ENCODE measurements at regions not wholly inside any gene's neighbourhood (a gene's known extent, or its start where the extent isn't known, plus 50 kb on each side); places are given as distances from the start of the nearest gene placed in this dataset.

DNA sequence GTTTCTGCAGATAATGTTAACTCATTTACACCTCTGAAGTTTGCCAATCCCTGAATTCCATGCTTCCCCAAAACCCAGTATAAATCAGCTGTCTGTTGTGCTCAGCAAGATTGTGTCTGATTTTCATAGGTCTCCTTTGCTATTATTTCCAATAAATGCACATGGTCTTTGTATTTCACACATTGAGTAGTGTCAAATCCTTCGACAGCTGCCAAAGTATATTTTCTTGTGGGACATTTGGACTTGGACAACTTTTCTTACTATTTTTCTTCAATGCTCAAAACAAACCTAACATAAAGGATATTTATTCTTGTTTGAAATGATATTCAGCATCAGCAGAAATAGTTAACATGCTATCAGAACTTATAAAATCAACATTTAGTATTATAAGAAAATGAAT, 406.1 kb upstream of the OR4E1 start (continued):
- TF ChIP-seq, protein P1, sequence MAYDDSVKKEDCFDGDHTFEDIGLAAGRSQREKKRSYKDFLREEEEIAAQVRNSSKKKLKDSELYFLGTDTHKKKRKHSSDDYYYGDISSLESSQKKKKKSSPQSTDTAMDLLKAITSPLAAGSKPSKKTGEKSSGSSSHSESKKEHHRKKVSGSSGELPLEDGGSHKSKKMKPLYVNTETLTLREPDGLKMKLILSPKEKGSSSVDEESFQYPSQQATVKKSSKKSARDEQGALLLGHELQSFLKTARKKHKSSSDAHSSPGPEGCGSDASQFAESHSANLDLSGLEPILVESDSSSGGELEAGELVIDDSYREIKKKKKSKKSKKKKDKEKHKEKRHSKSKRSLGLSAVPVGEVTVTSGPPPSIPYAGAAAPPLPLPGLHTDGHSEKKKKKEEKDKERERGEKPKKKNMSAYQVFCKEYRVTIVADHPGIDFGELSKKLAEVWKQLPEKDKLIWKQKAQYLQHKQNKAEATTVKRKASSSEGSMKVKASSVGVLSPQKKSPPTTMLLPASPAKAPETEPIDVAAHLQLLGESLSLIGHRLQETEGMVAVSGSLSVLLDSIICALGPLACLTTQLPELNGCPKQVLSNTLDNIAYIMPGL (CRISPR knock-in tag; IDR thresholded peaks at IDR 0.05; ENCODE audit: borderline replicate concordance), result no peak

DNA sequence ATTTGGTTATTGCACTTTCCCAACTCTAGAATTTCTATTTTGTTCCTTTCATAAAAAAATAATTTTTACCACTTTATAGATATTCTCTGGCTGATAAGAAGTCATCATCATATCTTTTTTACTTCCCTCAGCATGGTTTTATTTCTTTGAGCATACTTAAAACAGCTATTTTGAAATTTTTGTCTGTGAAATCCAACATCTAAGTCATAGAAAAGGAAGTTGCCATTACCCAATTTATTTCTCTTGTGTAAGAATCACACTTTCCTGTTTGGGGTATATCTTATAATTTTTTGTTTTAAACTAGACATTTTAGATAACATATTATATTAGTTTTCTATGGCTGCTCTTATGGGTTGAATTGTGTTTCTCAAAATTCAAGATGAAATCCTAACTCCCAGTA, 400.2 kb upstream of the OR4E1 start:
- CTCF ChIA-PET, result no interaction called here
- POLR2A ChIA-PET, result no interaction called here
- TF ChIP-seq MYC (IDR thresholded peaks at IDR 0.05; ENCODE audit: borderline replicate concordance, low read length) (no peak), HOXB5 (CRISPR knock-in tag; IDR thresholded peaks at IDR 0.05) (no peak), HOXB13 (CRISPR knock-in tag; IDR thresholded peaks at IDR 0.05; ENCODE audit: low read depth) (no peak), ZNF302 (CRISPR knock-in tag; IDR thresholded peaks at IDR 0.05) (no peak), RCOR1 (IDR thresholded peaks at IDR 0.05; ENCODE audit: low read depth, low read length) (no peak), CBX2 (IDR thresholded peaks at IDR 0.05; ENCODE audit: borderline replicate concordance, low read depth) (no peak), ZC3H11A (IDR thresholded peaks at IDR 0.05) (no peak), RARB (CRISPR knock-in tag; IDR thresholded peaks at IDR 0.05) (no peak), TFCP2L1 (CRISPR knock-in tag; IDR thresholded peaks at IDR 0.05) (no peak), CHD4 (IDR thresholded peaks at IDR 0.05; ENCODE audit: borderline replicate concordance) (no peak), KDM1A (IDR thresholded peaks at IDR 0.05; ENCODE audit: low read depth) (no peak), FOXS1 (CRISPR knock-in tag; IDR thresholded peaks at IDR 0.05) (no peak), JUNB (IDR thresholded peaks at IDR 0.05) (no peak)
- TF ChIP-seq, protein P1 (CRISPR knock-in tag; IDR thresholded peaks at IDR 0.05; ENCODE audit: borderline replicate concordance), result no peak
- TF ChIP-seq, protein P2, sequence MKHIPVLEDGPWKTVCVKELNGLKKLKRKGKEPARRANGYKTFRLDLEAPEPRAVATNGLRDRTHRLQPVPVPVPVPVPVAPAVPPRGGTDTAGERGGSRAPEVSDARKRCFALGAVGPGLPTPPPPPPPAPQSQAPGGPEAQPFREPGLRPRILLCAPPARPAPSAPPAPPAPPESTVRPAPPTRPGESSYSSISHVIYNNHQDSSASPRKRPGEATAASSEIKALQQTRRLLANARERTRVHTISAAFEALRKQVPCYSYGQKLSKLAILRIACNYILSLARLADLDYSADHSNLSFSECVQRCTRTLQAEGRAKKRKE (CRISPR knock-in tag; IDR thresholded peaks at IDR 0.05; ENCODE audit: low read depth), result no peak
- TF ChIP-seq, protein P3, sequence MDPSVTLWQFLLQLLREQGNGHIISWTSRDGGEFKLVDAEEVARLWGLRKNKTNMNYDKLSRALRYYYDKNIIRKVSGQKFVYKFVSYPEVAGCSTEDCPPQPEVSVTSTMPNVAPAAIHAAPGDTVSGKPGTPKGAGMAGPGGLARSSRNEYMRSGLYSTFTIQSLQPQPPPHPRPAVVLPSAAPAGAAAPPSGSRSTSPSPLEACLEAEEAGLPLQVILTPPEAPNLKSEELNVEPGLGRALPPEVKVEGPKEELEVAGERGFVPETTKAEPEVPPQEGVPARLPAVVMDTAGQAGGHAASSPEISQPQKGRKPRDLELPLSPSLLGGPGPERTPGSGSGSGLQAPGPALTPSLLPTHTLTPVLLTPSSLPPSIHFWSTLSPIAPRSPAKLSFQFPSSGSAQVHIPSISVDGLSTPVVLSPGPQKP (IDR thresholded peaks at IDR 0.05; ENCODE audit: low read depth, low read length), result no peak
- Histone ChIP-seq H3K27ac (no peak overlapping the region), H3K4me3 (no peak overlapping the region), H3K9me3 (no peaks in the 10 kb centered on the region), H3K4me2 (no peak overlapping the region), H3K4me1 (no peaks in the 10 kb centered on the region)
- no peak for ATAC-seq
- DNase-seq (ENCODE audit: low read depth in 1 of 2, low spot score in 1 of 2), result no peak
- no peak for FAIRE-seq

DNA sequence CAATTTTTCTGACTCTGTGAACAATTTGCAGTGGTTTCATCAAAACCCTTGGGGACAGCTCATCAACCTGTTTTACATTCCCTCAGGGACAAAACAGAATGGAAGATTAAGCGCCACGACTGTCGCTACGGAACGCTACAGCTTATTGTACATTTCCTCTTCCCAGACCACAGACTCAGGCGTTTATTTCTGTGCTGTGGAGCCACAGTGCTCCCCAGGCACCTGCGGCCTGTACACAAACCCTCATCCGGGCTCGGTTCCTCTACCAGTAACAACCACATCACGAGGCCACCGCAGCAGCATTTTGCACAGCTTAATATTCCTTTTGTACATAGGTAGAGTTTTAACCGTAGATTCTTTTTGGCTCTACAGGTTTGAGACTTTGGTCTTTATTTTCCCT, 397.4 kb upstream of the OR4E1 start:
- WGBS (ENCODE audit: missing lambda C conversion rate), result 75% methylated on average over 12 of the region's 12 CpGs
- no peaks in the 10 kb centered on the region for H3K9me3 ChIP-seq
- ChIA-PET POLR2A (no interaction called here), CTCF (no interaction called here)
- no peak overlapping the region for H3K4me2 ChIP-seq
- no peak for TF ChIP-seq HDAC2 (IDR thresholded peaks at IDR 0.05)
- TF ChIP-seq MYC (IDR thresholded peaks at IDR 0.05; ENCODE audit: borderline replicate concordance, low read length), result no peak
- no peak for TF ChIP-seq NFE2L2 (conservative IDR thresholded peaks at IDR 0.05; ENCODE audit: low read length)
- TF ChIP-seq TFCP2L1 (CRISPR knock-in tag; IDR thresholded peaks at IDR 0.05), result no peak
- TF ChIP-seq NR3C1 (IDR thresholded peaks at IDR 0.05), result no peak
- TF ChIP-seq, protein P4, sequence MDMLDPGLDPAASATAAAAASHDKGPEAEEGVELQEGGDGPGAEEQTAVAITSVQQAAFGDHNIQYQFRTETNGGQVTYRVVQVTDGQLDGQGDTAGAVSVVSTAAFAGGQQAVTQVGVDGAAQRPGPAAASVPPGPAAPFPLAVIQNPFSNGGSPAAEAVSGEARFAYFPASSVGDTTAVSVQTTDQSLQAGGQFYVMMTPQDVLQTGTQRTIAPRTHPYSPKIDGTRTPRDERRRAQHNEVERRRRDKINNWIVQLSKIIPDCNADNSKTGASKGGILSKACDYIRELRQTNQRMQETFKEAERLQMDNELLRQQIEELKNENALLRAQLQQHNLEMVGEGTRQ (IDR thresholded peaks at IDR 0.05), result no peak
- no peak for TF ChIP-seq EHF (CRISPR knock-in tag; IDR thresholded peaks at IDR 0.05)
- no peak for TF ChIP-seq JUN (IDR thresholded peaks at IDR 0.05)
- no peak for TF ChIP-seq HOXB5 (CRISPR knock-in tag; IDR thresholded peaks at IDR 0.05)
- TF ChIP-seq CBX2 (IDR thresholded peaks at IDR 0.05; ENCODE audit: borderline replicate concordance, low read depth), result no peak
- TF ChIP-seq HEYL (CRISPR knock-in tag; IDR thresholded peaks at IDR 0.05), result no peak
- TF ChIP-seq, protein P1 (CRISPR knock-in tag; IDR thresholded peaks at IDR 0.05; ENCODE audit: borderline replicate concordance), result no peak
- no peak for TF ChIP-seq RNF2 (IDR thresholded peaks at IDR 0.05; ENCODE audit: borderline replicate concordance, low read depth)
- TF ChIP-seq ZC3H11A (IDR thresholded peaks at IDR 0.05), result no peak
- DNase-seq (ENCODE audit: low read depth in 1 of 2, low spot score in 1 of 2), result no peak
- FAIRE-seq, result no peak
- H3K4me1 ChIP-seq, result no peaks in the 10 kb centered on the region
- no peak overlapping the region for H3K4me3 ChIP-seq
- ATAC-seq, result no peak
- H3K27ac ChIP-seq, result no peak overlapping the region
